Omental fat pad (tissue), 3 donors: ENCODE measurements at regions not wholly inside any gene's neighbourhood (a gene's known extent, or its start where the extent isn't known, plus 50 kb on each side); places are given as distances from the start of the nearest gene placed in this dataset.

Source experiments
- ATAC-seq: fragments of 150-250 bp; one replicate; pipeline ENCODE4 v1.9.1; 2016; ENCODE audit warnings: mild to moderate bottlenecking, moderate library complexity; ENCODE audit not compliant: low FRiP score
- DNase-seq: peaks from one replicate; pipeline ENCODE4 v3.0.0-alpha.2; 2019; ENCODE audit warnings: low spot score
- CTCF ChIP-seq, 3 donors: fragments of 450-650 bp; IDR thresholded peaks; one replicate each; pipeline ENCODE4 v1.5.1; 2016 to 2017; ENCODE audit warnings: antibody characterized with exemption in 3 of 3, mild to moderate bottlenecking in 3 of 3, moderate library complexity in 2 of 3

- ATAC-seq (no peak), DNase-seq (no peak)
- no peak for TF ChIP-seq CTCF (IDR thresholded peaks at IDR 0.05)
Measured at GRCh38 chr11:81388326-81388725, 1345.3 kb downstream of the FAM181B start.

DNA sequence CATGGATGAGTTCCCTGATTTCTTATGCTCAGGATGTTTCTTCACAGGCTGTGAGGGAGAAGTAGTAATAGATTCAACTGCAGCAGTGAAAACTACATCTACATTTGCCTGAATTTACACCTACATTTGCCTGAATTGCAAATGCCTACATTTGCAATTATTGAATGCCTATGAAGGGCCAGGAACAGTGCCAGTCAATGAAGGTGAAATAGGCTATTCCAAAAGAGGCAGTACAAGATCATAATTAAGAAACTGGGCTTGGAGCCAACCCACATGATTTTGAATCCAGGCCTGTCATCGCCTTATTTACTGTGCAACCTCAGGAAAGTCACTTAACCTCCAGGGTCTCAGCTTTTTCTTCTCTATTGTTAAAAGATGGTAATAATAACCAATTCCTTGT lies 1353.3 kb downstream of the FAM181B start:
- ATAC-seq = no peak
- DNase-seq = no peak
- TF ChIP-seq CTCF (IDR thresholded peaks at IDR 0.05) = no peak

- ATAC-seq (no peak), DNase-seq (no peak)
- no peak for TF ChIP-seq CTCF (IDR thresholded peaks at IDR 0.05)
Measured at GRCh38 chr11:81377418-81377817, 1356.2 kb downstream of the FAM181B start.

DNA sequence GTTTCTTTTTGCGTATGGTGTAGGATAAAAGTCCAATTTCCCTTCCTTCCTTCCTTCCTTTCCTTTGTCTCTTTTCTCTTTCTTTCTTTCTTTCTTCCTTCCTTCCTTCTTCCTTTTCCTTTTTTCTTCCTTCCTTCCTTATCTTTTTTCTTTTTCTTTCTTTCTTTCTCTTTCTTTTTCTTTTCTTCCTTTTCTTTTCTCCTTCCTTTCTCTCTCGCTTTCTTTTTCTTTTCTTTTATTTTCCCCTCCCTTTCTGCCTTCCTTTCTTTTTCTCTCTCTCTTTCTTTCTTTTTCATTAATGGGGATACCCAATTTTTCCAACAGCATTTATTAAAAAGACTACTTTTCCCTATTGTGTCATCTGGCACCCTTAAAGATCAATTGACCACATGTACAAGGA lies 1359.7 kb downstream of the FAM181B start:
- TF ChIP-seq CTCF (IDR thresholded peaks at IDR 0.05) = no peak
- ATAC-seq (no peak), DNase-seq (no peak)

- no peak for ATAC-seq
- DNase-seq = no peak
- TF ChIP-seq CTCF (IDR thresholded peaks at IDR 0.05) = no peak
Measured at GRCh38 chr11:81368192-81368591, 1365.5 kb downstream of the FAM181B start.

DNA sequence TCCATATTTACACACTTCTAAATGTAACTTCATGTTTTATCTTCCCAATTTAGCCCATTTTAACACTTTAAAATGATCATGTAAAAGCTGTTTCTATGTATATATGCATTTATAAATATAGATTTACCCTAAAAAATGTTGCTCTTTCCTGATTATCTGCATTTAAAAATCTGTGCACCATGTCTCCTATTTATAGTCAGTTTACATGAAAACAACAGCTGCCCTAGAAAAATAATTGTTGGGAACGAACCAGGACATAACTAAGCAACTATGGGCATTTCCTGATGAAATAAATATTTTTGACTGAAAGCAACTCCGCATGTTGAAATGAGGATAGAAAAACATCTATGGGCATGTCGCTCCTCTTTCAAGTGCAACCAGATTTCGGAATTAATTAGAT lies 1368.2 kb downstream of the FAM181B start:
- no peak for DNase-seq
- ATAC-seq = no peak

GRCh38 chr11:81359476-81359875 lies 1374.2 kb downstream of the FAM181B start:
- ATAC-seq (no peak), DNase-seq (no peak)
- no peak for TF ChIP-seq CTCF (IDR thresholded peaks at IDR 0.05)

More for the DNA sequence above, 1368.2 kb downstream of the FAM181B start:
- TF ChIP-seq CTCF (IDR thresholded peaks at IDR 0.05) = no peak
